HepG2 (cell line): ENCODE measurements at regions not wholly inside any gene's neighbourhood (a gene's known extent, or its start where the extent isn't known, plus 50 kb on each side); places are given as distances from the start of the nearest gene placed in this dataset.

Experiments used
- GLMP ChIP-seq: sonication (generic); formaldehyde crosslinking; IDR thresholded peaks from 2 replicates; pipeline ENCODE4 v1.9.0; 2021; ENCODE audit warnings: missing genetic modification reagents, mild to moderate bottlenecking, borderline replicate concordance
- MTA1 ChIP-seq: sonication (generic); formaldehyde crosslinking; IDR thresholded peaks from 2 replicates; pipeline ENCODE4 v1.4.0; 2020; ENCODE audit warnings: missing genetic modification reagents, mild to moderate bottlenecking, borderline replicate concordance
- ONECUT2 ChIP-seq: sonication (generic); formaldehyde crosslinking; IDR thresholded peaks from 2 replicates; pipeline ENCODE4 v1.4.0; 2020; ENCODE audit warnings: missing genetic modification reagents
- WIZ ChIP-seq: sonication (generic); formaldehyde crosslinking; IDR thresholded peaks from 2 replicates; pipeline ENCODE4 v1.5.1; 2020; ENCODE audit warnings: mild to moderate bottlenecking, missing genetic modification reagents
- ZBTB40 ChIP-seq, 2 experiments: fragments of 450-650 bp in 1 of 2; sonication (generic) in 1 of 2; formaldehyde crosslinking in 1 of 2; IDR thresholded peaks; 2 replicates each; pipeline versions ENCODE4 v1.6.1 to v1.8.0; 2016 to 2022; ENCODE audit warnings: antibody characterized with exemption in 1 of 2, mild to moderate bottlenecking in 1 of 2, missing genetic modification reagents in 1 of 2
- ZBTB46 ChIP-seq: sonication (generic); formaldehyde crosslinking; IDR thresholded peaks from 2 replicates; pipeline ENCODE4 v1.4.0; 2020; ENCODE audit warnings: mild to moderate bottlenecking, missing genetic modification reagents, borderline replicate concordance
- ZNF792 ChIP-seq: IDR thresholded peaks from 2 replicates; pipeline ENCODE4 v1.6.1; 2016

- TF ChIP-seq ONECUT2 (CRISPR knock-in tag) (no peak), MTA1 (CRISPR knock-in tag) (no peak), GLMP (CRISPR knock-in tag) (no peak), ZNF792 (CRISPR knock-in tag) (no peak), ZBTB46 (CRISPR knock-in tag) (no peak), ZBTB40 (IDR thresholded peaks at IDR 0.05) (no peak), ZBTB40 (CRISPR knock-in tag; IDR thresholded peaks at IDR 0.05) (no peak), WIZ (CRISPR knock-in tag) (no peak)
- TF ChIP-seq, all 625 proteins: peak for 0
Measured at GRCh38 chr7:131797841-131798240, 241.4 kb upstream of the PODXL start (continued).
